ENCODE measurements at regions not wholly inside any gene's neighbourhood (a gene's known extent, or its start where the extent isn't known, plus 50 kb on each side); places are given as distances from the start of the nearest gene placed in this dataset.

DNA sequence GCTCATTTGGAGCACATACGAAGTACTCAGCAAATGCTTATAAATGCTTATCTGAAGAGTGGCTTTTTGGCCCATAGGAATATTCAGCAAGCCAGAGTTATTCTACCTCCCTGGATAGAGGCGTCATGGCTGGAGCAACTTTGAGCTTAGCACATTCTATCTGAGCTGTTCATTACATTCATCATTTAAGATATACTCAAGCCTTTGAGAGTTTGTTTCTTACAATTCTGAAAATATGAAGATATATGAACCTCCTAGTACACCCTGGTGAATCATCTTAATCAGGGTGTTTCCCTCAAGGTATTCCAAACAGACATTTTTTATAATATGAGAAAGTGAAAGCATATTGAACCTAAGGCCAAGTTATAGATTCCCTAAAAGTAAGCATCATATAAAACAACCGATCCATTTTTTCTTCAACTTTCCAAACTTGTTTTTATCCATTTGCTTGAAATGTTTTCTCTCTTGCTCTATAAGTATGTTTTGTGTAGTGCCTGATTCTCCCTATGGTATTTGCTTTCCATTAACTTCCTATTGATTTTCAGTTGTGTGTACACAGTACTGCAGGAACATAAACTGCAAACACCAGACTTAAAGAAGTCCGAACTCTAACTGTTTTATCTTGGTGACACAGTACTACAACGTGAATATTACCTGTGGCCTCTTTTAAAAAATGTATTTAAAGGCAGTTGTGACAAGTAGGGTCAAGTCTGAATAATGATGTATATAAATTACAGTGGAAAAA lies 139.7 kb upstream of the PTPRK start:
- H3K4me3 ChIP-seq (ENCODE audit: low read depth, low read length): no peak overlapping the region
- peak; percentile 79 for DNase-seq (ENCODE audit: low read depth)
- no peak for TF ChIP-seq CTCF (IDR thresholded peaks at IDR 0.05; ENCODE audit: insufficient read depth, low read length)

- DNase-seq (ENCODE audit: low read depth): no peak
- TF ChIP-seq CTCF (IDR thresholded peaks at IDR 0.05; ENCODE audit: insufficient read depth, low read length): no peak
- no peak overlapping the region for H3K4me3 ChIP-seq (ENCODE audit: low read depth, low read length)
These were observed 138.9 kb upstream of the PTPRK start for GRCh38 chr6:128659276-128659675.

DNA sequence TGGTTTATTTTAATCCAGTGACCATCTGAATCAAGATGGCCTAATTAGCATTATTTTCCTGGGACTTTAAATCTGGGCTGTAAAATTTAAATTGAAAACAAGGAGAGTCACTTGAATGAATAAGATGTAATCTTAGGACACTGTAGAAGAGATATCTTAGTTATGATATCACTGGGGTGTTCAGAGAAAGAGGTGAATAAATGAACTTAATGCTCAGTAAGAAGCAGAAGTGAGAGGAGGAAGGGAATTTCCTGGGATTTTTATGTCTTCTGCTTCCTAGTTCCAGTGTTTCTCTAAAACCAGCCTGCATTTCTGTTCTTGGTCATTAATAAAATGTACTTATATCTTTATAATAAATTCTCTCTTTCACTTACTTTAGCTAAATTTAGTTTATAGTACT lies 136.8 kb upstream of the PTPRK start:
- no peak overlapping the region for H3K4me3 ChIP-seq (ENCODE audit: low read depth, low read length)
- no peak for TF ChIP-seq CTCF (IDR thresholded peaks at IDR 0.05; ENCODE audit: insufficient read depth, low read length)
- no peak for DNase-seq (ENCODE audit: low read depth)

GRCh38 chr6:128655978-128656498 lies 135.6 kb upstream of the PTPRK start:
- DNase-seq (ENCODE audit: low read depth): peak; percentile 88
- H3K4me3 ChIP-seq (ENCODE audit: low read depth, low read length): no peak overlapping the region
- no peak for TF ChIP-seq CTCF (IDR thresholded peaks at IDR 0.05; ENCODE audit: insufficient read depth, low read length)

GRCh38 chr6:128648022-128648598 lies 127.7 kb upstream of the PTPRK start:
- no peak for DNase-seq (ENCODE audit: low read depth)
- H3K4me3 ChIP-seq (ENCODE audit: low read depth, low read length): no peak overlapping the region
- TF ChIP-seq CTCF (IDR thresholded peaks at IDR 0.05; ENCODE audit: insufficient read depth, low read length): no peak

DNA sequence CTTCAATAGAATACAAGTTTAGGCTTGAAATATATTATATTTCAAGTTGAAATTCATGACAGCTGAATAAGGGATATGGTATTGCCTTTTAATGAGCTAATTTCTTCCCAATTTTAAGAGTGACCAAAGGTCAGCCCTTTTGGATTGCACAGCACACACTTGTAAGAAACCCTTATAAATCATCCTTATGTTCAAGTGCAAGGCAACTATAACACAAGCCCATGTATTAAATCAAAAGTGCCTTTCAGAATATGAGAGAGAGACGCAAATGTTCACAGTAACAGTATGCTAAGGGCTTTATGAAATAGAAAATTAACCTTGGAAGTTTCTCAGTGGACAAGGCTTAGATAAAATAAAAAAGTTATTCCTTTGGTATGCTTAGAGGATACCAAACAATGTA lies 121.7 kb upstream of the PTPRK start:
- H3K4me3 ChIP-seq (ENCODE audit: low read depth, low read length): no peak overlapping the region
- DNase-seq (ENCODE audit: low read depth): no peak
- no peak for TF ChIP-seq CTCF (IDR thresholded peaks at IDR 0.05; ENCODE audit: insufficient read depth, low read length)

Measured in fibroblast of the aortic adventitia (primary cell).